SU-DHL-6 (cell line): ENCODE measurements at regions not wholly inside any gene's neighbourhood (a gene's known extent, or its start where the extent isn't known, plus 50 kb on each side); places are given as distances from the start of the nearest gene placed in this dataset.

Source experiments
- CTCF ChIP-seq: fragments of 200-600 bp; sonication (generic); IDR thresholded peaks from one replicate; pipeline ENCODE4 v1.5.1; 2017; ENCODE audit warnings: antibody characterized with exemption, mild to moderate bottlenecking, low read length, moderate library complexity; ENCODE audit not compliant: insufficient read depth, poor library complexity, severe bottlenecking
- EZH2phosphoT487 ChIP-seq: fragments of 200-600 bp; sonication (generic), shearing (Covaris generic); conservative IDR thresholded peaks from 2 replicates; pipeline ENCODE4 v1.6.1; 2018; ENCODE audit warnings: mild to moderate bottlenecking, antibody characterized with exemption, low read length, moderate library complexity, mixed read lengths

DNA sequence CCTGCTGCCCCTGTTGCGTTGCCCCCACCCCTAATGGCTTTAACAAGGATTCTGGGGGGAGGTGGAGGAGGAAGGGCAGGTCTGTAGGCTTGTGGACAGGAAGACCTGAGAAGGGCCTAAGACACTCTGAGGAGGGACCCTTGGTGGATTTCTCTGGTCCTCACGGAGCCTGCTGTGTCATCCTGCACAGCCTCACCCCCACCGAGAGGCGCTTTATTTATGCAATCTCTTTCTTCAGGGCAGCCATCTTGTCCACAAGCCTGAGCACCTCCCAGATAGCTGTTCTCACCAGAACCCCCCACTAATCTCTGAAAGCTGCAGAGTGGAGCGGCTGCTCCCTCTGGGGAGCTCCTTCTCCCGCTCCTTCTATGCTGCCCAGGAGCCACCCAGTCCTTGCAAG, 59.3 kb upstream of the MLN start:
- no peak for TF ChIP-seq CTCF
- no peak for TF ChIP-seq EZH2phosphoT487
